GM19023 (cell line): ENCODE measurements at regions not wholly inside any gene's neighbourhood (a gene's known extent, or its start where the extent isn't known, plus 50 kb on each side); places are given as distances from the start of the nearest gene placed in this dataset.

Experiments
- ATAC-seq: cut with Tn5 transposase; IDR thresholded peaks from one replicate; pipeline ENCODE4 v1.9.1; 2021; ENCODE audit warnings: mild to moderate bottlenecking, moderate library complexity; ENCODE audit not compliant: unreplicated experiment

DNA sequence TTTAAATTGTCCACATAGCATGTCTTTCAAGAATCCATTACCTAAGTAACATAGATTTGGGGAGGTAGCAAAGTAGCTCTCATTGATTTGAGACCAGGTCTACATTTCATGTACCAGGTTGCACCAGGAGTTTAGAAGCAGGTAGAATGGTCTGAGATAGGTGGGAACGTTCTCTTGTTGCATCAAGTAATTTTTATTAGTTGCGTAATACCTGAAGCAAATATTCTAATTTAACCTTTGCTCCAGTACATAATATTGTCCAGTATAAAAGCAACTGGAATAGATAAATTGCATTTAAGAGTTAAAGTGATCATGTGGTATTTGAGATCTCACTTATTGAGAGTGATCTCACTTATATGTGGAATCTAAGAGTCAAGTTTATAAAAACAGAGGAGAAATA is 597.1 kb upstream of the PRMT6 start:
- no peak for ATAC-seq

DNA sequence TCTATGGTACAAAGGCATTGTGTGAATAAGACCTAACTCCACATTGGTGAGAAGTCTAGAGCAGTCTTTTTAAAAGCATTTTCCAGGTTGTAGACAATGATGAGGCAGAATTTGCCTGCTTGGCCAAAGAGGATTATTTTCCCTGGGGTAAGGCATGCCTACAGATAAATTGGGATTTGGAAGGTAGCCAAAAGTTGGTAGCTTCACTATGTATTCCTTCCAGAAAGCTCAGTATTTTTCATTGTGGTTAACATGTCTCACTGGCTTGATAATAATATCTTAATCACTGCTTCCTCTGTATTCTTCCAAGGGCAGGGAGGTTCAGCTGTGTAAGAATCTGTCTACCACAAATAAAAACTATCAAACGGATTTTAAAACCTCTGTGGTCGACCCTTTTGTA is 590.8 kb upstream of the PRMT6 start:
- no peak for ATAC-seq

DNA sequence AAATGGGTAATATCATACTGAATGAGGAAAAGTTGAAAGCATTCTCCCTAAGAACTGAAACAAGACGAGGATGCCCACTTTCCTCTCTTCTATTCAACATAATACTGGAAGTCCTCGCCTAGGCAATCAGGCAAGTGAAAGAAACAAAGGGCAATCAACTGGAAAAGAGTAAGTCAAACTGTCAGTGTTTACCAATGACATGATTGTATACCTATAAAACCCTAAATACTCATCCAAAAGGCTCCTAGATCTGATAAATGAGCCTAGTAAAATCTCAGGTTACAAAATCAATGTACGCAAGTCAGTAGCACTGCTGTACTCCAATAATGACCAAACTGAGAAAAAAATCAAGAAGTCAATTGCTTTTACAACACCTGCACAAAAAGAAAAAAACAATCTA is 575.8 kb upstream of the PRMT6 start:
- ATAC-seq = no peak

DNA sequence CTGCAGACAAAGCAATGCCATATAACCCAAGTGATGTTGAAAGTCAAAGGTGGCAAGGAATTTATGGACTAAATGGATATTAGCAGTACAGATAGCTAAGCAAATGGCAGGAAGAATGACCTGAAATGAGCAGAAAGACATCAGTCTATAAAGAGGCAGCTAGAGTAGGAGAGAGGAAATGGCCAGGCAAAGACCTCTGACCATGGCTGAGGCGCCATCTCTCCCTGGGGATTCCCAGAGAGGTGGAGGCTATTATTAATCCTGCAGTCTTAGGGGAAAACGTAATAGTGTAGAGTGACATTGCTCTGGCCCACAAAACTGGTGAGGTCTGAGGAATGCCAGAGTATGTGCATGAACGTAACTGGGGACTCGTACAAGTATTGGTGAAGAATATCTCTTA is 563.6 kb upstream of the PRMT6 start:
- ATAC-seq = no peak

DNA sequence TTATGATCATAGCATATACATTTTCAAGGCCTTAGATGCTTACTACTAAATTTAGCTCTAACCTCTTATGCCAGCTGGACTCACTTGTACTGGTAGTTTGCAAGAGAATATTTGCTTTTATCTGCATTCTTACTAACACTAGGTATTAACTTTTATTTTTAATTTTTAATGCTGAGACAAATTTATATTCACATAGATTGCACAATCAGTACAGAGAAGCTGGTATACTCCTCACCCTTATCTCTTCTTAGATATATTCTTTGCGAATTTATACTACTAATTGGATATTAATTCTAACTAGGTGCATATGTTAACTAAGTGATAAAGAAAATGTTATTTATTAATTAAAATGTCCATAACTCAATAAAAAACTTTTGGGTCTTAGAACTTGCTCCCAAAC is 561.8 kb upstream of the PRMT6 start:
- ATAC-seq = no peak

DNA sequence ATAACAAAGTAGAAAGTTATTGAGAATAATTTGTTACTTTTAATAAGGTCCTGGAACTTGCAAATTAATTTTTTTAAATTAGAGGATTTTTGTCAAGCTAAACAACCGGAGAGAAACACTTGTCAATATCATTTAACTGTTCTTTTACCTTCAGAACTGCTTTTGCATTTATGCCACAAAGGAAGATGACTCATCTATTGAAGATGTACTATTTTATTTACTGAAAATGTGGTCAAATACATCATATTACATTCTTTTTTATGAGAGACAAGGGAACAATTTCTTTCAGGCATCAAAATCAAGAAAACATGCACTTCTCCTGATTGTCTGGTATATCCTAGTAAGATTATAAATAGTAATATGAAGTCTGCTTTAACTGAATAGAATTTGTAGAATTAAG is 558.2 kb upstream of the PRMT6 start:
- no peak for ATAC-seq

DNA sequence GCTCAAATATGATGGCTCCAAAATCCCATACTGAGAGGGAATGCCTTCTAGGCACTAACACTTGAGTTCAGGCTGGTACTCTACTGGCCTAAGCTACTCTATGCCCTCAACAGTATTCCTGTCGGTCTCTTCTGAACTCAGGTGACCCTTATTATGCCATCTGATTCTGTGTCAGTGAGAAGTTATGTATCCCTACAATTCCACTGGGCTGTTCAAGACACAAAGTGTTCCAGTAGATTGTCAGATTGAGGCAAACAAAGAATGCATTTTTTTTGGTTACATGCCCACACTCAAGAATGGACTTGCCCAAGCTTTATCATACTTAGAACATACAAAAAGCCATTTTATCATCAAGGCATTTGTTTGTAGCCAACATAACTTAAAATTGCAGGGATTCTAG is 553.8 kb upstream of the PRMT6 start:
- no peak for ATAC-seq

DNA sequence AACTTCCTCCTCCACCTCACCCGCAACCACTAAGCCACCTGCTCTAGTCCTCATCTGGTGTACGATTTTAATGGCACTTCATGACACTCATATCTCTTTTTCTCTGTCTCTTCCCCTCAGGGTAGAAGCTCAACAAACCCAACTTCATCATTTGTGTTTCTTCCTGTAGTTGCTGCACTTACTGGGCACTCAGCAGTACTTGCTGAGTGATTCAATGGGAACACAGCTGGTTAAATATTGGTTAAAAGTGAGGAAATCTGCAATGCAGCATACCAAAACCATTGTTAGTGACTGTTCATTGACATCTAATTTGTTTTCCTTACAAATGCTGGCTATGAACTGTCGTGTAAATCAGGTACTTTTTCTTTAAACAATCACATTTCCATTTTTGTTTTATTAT is 541.1 kb upstream of the PRMT6 start:
- no peak for ATAC-seq

DNA sequence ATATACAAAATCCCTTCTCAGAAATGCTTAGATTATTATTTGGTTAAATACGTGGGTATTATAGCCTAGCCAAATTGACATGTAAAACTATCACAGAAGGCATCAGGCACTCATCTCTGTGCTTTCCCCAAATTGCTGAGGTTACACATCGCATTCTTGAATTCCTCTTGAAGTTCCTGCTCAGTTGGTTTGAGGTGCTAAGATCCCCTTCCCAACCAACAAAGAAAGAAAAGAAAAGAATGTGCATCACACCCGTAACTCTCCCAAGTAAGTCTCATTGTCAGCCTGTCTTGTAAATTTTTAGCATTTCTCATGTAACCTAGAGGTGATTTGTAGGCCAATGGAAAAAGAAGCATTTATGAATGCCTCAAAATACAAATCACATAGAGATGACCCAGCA is 539.2 kb upstream of the PRMT6 start:
- ATAC-seq = no peak

DNA sequence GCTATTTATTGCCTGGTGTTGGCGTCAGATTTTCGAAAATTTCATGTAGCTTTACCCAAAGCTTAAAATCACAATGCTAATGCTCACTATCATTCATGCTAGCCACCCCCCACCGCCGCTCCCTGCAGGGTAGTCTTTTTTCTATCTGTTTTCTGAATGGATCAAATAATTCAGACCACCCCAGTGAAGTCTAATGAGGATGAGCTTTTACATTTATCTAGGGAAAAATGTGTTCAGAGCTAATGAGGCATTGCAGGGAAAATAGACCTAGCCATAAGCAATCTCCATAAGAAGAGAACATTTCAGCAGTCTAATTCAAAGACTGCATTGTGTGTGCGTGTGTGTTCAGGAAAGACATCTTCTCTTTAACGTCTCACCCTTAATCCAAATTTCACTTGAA is 533.0 kb upstream of the PRMT6 start:
- no peak for ATAC-seq

DNA sequence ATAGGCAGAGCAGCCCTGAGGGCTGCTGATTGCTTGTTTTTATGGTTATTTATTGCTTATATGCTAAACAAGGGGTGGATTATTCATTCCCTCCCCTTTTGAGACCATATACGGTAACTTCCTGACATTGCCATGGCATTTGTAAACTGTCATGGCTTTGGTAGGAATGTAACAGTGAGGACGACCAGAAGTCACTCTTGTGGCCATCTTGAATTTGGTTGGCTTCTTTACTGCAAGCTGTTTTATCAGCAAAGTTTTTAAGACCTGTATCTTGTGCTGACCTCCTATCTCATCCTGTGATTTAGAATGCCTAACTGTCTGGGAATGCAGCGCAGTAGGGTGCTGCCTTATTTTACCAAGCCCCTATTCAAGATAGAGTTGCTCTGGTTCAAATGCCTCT is 531.8 kb upstream of the PRMT6 start:
- no peak for ATAC-seq

DNA sequence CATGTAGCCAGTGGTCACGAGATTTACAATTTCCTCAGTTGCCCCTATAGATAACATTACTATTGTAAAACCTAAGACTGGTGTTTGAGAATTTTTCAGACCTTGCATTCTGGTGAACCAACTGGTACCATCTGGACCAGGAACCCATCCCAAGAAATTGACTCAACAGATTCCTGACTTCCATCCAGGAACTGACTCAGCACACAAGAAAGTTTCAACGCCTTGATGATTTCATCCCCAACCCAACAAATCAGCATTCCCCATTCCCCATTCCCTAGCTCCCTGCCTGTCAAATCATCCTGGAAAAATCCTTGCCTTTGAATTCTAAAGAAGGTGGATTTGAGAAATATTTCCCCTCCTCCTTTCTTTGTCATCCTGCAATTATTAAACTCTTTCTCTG is 529.8 kb upstream of the PRMT6 start:
- ATAC-seq = no peak

DNA sequence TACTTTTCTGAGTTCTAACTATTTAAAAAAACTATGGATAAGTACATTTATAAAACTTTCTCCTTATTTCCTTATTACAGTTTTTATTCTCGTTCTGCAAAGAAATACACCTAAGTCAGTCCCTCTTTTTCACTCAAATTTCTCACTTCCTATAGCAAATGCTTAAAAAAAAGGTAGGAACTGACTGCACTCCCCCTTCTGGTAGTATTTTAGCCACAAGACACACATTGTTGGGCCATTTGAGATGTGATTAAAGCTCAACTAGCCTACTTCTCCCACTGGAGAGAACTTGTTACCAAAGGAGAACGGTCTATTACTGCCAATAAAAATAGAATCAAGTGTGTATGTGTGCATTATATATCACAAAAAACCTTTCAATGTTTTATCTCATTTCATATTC is 521.9 kb upstream of the PRMT6 start:
- ATAC-seq = no peak

DNA sequence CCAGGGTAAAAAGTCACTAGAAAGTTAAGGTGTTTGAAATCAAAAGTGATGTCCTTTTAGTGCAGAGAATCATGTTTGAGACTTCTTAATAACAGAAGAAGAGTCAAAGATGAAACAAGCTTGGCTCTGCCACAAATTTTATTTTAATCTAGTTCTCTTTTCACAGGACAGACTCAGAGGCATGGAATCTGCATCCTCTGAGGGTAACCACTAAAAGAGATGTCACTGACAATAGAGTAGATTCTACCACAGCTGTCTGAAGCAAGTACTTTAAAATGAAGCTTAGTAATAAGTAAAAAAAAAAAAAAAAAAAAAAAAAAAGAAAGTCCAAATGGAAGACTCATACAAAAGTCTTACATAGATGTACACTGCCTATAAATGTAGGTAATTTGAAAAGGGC is 519.7 kb upstream of the PRMT6 start:
- no peak for ATAC-seq

DNA sequence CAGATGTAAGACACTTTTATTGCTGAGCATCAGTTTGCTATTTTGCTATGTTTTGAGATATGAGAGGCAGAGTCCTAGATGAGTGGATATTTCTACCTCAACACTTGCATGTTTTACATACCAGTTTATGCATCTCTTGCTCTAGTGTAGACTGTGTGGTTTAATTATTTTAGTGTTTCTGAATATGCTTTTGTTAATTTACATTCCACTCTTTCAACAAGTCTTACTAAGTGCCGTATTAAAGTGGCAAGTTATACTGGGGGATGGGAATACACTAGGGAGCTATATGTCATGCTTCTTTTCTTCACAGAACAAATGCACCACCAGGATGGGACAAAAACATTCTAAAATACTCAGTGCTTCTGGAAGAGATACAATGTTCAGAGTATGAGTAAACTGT is 507.7 kb upstream of the PRMT6 start:
- no peak for ATAC-seq

DNA sequence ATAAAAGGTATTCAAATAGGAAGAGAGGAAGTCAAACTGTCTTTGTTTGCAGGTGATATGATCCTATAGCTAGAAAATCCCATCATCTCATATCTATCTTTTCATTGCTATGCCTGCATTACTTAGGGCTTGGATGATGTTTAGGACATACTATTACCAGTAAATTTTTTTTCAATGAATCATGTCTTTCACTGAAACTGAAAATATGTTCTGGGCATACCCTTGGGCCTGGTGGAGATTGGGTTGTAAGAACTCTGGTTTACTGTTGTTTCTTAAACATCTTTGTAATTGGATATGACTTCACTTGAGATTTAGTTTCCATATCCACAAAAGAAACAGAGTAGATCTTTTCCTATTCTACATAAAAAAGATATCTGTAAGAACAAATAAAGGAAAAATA is 502.2 kb upstream of the PRMT6 start:
- ATAC-seq = no peak

DNA sequence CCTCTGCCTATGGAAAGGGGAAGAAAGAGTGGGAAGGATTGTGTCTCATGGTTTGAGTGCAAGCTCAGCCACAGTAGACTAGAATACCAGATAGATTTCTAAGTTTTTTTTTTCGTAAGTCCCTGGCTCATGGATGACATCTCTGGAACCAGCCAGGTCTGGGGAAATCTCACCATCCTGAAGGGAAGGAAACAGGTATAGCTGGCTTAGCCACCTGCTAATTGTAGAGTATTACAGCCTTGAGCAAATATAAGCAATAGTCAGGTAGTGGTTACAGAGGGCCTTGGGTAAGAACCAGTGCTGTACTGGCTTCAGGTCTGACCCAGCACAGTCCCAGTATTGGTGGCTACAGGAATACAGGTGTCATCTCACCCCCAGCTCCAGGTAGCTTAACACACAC is 500.9 kb upstream of the PRMT6 start:
- ATAC-seq = no peak

DNA sequence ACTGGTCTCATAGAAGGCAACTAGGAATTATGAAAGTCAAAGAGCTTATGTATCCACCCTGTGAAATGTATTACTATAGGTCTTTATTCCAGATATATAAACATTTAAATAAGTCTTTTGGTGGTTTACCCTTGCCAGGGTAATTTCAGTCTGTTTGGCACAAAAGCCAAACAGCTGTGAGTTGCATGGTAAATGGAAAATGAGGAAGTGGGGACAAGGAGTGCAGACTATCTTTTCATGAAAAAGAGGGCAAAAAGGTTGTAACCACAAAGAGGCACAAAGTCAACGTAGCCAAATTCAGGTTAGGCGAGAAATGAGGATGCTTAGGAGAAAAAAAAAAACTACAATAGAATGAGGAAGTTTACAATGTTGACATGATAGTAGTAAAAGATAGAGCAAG is 492.3 kb upstream of the PRMT6 start:
- no peak for ATAC-seq

DNA sequence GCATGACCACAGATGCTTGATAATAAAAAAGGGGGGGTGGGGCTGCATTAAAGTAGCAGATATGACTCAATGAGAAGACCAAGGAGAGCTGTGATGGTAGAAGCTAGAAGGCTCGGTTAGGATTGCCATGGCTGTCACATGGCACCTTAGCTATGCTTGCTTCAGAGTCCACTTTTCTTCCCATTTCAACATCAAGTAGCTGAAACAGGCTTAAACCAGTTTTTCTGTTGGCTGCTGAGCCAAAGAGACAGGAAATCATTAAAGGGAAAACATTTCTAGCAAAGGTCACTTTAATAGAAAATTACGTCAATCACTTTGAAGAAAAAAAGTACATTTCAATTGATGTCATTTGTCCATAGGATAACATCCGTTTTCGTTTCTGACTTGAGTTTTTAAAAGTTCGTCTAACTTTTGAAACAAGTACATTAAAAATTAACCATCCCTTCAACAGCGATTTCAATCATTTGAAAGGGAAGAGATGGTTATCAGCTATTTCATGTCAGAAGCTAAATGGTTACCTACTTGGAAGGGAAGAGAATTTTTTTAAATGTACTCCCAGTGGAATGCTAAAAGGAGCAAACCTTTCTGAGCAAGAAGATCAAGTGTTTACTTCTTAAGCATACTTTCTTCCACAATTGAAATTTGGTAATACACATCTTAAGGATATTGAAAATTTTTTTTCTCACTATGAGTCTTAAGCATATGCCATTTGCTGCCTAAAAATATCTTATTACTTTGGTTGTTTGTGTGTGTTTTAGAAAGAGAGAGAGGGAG is 488.1 kb upstream of the PRMT6 start:
- no peak for ATAC-seq

DNA sequence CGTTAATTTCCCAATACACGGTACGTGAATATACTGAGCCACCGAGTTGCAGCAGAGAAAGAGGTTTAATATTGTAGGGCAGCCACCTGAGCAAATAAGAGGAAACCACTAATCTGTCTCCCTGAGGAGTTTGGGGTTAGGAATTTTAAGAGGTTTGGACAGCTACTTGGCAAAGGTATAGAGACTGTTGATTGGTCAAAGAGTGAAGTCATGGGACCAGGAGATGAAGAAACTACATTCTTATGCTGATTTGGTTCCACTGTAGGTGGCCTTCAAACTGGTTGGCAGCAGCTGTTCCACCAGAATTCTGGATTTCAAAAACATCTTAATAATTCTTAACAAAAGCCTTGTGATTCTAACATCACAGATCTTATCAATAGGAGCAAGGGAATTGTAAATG is 485.4 kb upstream of the PRMT6 start:
- no peak for ATAC-seq

DNA sequence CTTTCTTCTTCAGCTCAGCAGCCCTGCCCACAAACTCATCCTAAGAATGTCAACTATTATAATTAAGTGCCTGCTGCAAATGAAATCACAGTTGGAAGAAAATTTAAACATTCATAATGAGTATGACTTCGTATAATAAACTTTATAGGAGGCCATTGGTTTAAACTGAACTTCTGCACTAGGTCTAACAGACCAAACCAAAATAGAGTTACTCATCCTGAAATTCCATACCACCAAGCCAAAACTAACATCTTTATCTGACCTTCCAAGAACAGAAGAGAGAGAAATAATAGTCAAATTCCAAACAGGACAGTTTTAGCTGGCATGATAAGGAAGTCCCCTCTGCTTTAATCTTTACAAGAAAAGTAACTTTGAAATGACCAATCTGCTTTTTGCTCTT is 472.4 kb upstream of the PRMT6 start:
- no peak for ATAC-seq

DNA sequence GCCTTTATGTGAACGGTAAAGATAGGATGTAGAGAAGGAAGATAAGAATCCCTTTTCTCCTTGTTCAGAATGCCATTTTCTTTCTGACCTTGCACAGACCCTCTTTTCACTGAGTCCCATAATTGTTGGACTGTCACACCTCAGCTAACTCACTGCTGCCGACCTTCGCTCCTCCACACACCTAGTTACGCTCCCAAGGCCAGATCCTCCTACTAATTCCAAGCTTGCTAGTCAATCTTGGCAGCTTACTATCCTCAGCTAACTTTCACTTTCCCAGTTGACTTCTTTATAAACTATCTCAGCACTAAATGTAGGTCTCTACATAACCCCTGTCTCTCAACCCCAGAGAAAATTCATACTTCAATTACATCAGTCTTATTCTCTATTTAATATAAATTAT is 471.8 kb upstream of the PRMT6 start:
- ATAC-seq = no peak

DNA sequence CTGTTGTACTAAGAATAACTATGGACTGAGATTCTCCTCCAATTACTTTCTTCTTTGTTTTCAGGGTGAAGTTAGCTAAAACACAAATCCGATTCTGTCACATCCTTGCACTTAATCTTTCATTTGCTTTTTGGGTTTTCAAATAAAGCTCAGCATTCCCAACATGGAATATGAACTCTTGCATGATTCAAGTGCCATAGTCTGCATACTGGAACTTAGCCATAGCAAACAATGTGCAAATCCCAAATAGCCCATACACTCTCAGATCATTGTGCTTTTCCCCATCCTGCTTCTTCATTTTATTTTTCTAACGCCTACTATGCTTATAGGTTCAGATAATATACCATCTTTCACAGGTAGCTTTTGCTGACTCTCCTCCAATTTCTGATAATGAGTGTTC is 455.8 kb upstream of the PRMT6 start:
- ATAC-seq = no peak
